GM12891 (cell line): ENCODE measurements at regions not wholly inside any gene's neighbourhood (a gene's known extent, or its start where the extent isn't known, plus 50 kb on each side); places are given as distances from the start of the nearest gene placed in this dataset.
"Not testable (repeated sequence)": the region's sequence is repeated elsewhere in the genome, so short reads cannot be mapped to it uniquely, and the experiment has no call there.

Experiments used
- DNase-seq: peaks from one replicate; pipeline ENCODE4 v3.0.0; 2011; ENCODE audit warnings: low spot score; ENCODE audit not compliant: insufficient read length
- FAIRE-seq: peaks from 2 replicates; lab custom pipeline; 2011; peaks lifted over from hg19 to GRCh38; lab: Jason Lieb, UNC
- PAX5 ChIP-seq: IDR thresholded peaks from 2 replicates; pipeline ENCODE4 v1.6.1; 2011; ENCODE audit warnings: low read length, moderate library complexity, mild to moderate bottlenecking; ENCODE audit not compliant: insufficient read depth, severe bottlenecking
- POLR2A ChIP-seq: IDR thresholded peaks from 2 replicates; pipeline ENCODE4 v1.6.1; 2011; ENCODE audit warnings: low read depth, low read length, control low read depth
- POLR2AphosphoS5 ChIP-seq: IDR thresholded peaks from 2 replicates; pipeline ENCODE4 v1.6.1; 2011; ENCODE audit warnings: low read depth, low read length, control low read depth
- POU2F2 ChIP-seq: IDR thresholded peaks from 2 replicates; pipeline ENCODE4 v1.6.1; 2011; ENCODE audit warnings: low read depth, mild to moderate bottlenecking, control low read depth, low read length, moderate library complexity
- SPI1 ChIP-seq: IDR thresholded peaks from 2 replicates; pipeline ENCODE4 v1.6.1; 2011; ENCODE audit warnings: low read depth, low read length, control low read depth
- TAF1 ChIP-seq: IDR thresholded peaks from 2 replicates; pipeline ENCODE4 v1.6.1; 2011; ENCODE audit warnings: low read depth, low read length, control low read depth

DNA sequence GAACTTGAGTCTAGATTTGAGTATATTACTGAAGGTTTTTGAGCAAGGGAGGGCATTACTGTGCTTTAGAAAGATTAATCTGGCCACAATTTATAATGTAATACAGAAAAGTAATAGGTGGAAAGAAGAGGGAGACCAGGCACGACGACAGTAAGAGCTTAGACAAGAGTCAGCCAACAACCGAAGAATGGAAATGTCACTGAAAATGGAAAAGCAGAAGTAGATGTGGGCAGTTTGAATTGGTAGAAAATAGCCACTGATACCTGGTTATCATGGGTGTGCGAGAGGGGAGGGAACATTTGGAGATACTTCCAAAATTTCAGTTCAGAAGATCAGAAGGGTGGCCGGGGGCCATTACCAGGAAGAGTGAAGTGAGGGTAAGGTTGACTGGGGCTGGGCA lies 339.1 kb downstream of the UTRN start:
- TF ChIP-seq PAX5 = no peak
- no peak for TF ChIP-seq POLR2A
- no peak for TF ChIP-seq POU2F2
- TF ChIP-seq TAF1 = no peak
- TF ChIP-seq SPI1 = no peak
- no peak for TF ChIP-seq POLR2AphosphoS5
- DNase-seq (no peak), FAIRE-seq (no peak)

DNA sequence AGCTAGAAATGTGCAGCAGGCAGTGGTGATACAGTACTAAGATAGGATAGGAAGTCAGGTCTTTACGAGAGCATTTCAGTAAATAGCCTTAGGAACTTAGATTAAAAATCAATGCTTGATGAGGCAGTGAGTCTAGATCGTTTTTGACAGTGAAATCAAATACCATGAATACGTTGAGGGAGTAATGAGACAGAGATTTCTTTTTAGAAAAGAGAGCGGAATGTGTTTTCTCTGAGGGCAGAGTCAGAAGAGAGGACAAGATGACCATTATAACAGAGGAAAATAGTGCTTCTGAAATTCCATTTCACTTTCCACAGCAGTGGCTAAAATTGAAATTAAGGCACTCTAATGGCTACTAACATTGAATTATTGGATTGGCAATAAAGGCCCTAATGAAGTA lies 339.6 kb downstream of the UTRN start:
- FAIRE-seq = no peak
- no peak for DNase-seq
- TF ChIP-seq POLR2AphosphoS5 = no peak
- TF ChIP-seq TAF1 = no peak
- TF ChIP-seq POU2F2 = no peak
- TF ChIP-seq PAX5 = no peak
- no peak for TF ChIP-seq SPI1
- TF ChIP-seq POLR2A = no peak

DNA sequence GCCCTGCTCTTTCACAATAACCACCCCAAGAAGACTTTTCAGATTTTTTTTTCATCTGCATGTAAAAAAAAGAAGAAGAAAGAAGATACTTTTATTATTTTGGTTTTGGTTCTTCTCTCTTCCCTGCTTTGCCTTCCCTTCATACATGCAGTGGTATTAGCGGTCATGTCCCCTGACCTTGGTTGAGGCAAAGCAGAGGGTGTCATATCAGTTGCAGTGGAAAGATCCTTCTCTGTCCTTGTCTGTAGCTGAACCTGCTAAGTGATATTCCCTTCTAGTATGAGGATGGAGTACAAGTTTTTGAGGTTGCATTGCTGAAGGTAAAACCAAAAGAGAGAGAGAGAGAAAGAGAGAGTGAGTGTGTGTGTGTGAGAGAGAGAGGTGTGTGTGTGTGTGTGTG lies 345.7 kb downstream of the UTRN start:
- DNase-seq = no peak
- TF ChIP-seq POU2F2 (no peak), SPI1 (no peak), POLR2A (no peak), TAF1 (no peak), PAX5 (no peak), POLR2AphosphoS5 (no peak)

DNA sequence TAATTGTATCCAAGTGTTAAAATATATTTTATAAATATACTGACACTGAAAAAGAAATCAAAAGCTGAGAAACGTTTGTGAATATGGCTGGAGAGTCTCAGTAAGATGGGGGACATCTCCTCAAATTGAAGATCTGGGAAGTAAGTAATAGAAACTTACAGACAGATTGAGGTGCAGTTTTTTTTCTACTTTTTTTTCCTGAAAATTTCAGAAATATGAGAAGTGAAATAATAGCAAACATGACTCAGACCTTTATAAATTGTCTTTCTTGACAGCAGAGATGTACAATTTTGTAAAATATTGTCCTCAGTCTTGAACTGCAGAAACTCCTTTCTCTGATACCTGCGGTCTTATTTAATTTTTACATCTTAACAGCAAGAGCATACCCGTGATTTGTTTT lies 347.1 kb downstream of the UTRN start:
- TF ChIP-seq PAX5 (no peak), TAF1 (no peak), POLR2AphosphoS5 (no peak), SPI1 (no peak), POU2F2 (no peak), POLR2A (no peak)
- DNase-seq (no peak), FAIRE-seq (no peak)

More for the DNA sequence above, 345.7 kb downstream of the UTRN start:
- FAIRE-seq = peak; percentile 5

DNA sequence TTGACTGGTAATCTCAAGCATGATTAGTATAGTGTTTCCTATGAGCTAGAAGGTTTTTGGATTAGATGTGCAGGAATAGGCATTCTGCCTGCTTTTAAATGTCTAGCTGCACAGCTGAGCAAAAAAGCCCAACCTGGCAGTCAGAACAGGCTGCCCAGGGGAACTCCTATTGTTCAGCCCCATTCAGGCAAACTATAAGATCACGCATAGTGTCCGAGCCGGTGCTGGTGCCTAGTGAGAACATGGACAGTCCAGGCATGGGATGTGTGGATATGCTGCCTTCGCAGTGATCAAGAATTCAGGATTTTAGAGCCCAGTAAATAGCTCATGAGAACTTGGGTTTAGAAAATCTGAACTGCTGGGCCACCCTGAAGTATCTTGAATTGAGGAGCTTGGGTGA lies 348.8 kb downstream of the UTRN start:
- FAIRE-seq = no peak
- TF ChIP-seq TAF1 (no peak), POLR2AphosphoS5 (no peak), PAX5 (no peak), SPI1 (no peak), POLR2A (no peak), POU2F2 (no peak)
- DNase-seq = no peak

DNA sequence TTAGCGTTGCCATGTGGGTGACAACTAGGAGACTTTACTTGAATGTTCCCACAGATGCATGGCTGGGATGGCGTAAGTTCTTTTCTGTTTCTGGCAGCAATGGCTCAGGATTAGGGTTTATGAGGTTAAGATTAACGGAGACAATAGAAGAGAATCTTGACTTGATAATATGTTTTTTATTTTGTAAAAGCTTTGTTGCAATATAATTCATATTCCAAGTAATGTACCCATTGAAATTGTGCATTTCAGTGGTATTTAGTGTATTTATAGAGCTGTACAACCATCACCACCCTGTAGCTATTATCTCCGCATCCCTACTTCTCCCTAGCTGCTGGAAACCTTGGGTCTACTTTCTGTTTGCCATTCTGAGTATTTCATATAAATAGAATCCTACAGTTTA lies 349.2 kb downstream of the UTRN start:
- FAIRE-seq (no peak), DNase-seq (no peak)
- TF ChIP-seq POLR2A (no peak), POU2F2 (no peak), POLR2AphosphoS5 (no peak), TAF1 (no peak), PAX5 (no peak), SPI1 (no peak)

DNA sequence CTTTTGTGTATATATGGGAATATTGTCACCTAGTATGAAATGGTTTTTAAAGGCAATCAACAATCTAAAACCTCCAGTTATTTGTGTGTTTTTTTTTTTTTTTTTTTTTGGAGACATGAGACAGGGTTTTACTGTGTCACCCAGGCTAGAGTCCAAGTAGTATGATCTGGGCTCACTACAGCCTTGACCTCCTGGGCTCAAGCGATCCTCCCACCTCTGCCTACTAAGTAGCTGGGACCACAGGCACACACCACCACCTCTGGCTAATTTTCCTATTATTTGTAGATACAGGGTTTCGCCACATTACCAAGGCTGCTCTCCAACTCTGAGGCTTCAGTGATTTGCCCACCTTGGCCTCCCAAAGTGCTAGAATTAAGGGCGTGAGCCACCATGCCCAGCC lies 349.9 kb downstream of the UTRN start:
- no peak for FAIRE-seq
- DNase-seq = no peak
- TF ChIP-seq SPI1 = no peak
- no peak for TF ChIP-seq POLR2AphosphoS5

DNA sequence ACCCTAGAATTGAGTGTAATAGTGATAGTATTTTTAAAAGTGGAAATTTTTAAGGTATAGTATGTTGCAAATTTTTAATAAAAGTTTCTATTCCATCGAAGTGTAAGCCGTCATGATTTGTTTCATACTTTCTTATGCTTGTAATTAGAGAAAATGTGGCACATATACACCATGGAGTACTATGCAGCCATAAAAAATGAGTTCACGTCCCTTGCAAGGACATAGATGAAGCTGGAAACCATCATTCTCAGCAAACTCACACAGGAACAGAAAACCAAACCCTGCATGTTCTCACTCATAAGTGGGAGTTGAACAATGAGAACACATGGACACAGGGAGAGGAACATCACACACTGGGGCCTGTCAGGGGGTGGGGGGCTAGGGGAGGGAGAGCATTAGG lies 350.9 kb downstream of the UTRN start:
- not testable (repeated sequence) for DNase-seq, FAIRE-seq

DNA sequence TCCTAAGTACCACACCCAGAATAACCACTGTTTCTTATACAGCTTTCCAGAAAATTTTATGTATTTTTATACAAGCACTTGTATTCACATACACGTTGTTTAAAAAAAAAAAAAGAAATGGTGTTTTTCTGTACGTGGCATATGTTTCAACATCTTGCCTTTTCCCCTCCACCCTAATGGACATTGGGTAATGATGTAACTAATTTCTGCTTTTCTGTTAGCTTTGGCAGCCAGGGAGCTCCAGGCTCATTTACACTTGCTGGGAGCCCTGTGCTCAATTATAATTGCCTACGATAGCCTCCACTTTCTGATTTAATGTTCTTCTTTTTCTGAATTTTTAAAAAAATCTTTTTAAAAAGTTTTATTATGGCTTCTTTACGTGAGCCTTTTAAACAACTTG lies 352.4 kb downstream of the UTRN start:
- no peak for FAIRE-seq
- no peak for DNase-seq
- TF ChIP-seq POLR2A = no peak
- no peak for TF ChIP-seq SPI1
- TF ChIP-seq POU2F2 = no peak
- no peak for TF ChIP-seq PAX5
- no peak for TF ChIP-seq POLR2AphosphoS5
- TF ChIP-seq TAF1 = no peak

DNA sequence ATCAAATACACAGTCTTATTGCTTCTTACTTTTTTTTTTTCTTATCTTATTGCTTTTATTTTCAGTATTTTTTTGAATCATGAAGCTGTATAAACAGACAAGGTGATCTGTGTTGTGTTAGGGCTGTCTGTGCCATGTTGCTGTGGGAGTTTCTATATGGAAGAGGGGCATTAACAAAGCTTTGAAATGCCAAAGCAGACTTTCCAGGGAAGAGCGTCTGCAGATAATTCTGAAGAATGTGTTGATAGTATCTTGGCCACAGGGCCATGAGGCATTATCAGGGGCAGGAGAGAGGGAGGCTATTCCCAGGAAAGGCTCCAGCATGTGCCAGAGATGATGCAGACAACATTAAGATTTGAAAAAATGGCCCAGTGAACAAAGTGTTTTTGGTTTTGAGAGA lies 354.5 kb downstream of the UTRN start:
- FAIRE-seq (no peak), DNase-seq (no peak)
- TF ChIP-seq PAX5 (no peak), POLR2A (no peak), POLR2AphosphoS5 (no peak), TAF1 (no peak), SPI1 (no peak), POU2F2 (no peak)
